ENCODE measurements at regions not wholly inside any gene's neighbourhood (a gene's known extent, or its start where the extent isn't known, plus 50 kb on each side); places are given as distances from the start of the nearest gene placed in this dataset.

- TF ChIP-seq EZH2 (IDR thresholded peaks at IDR 0.05; ENCODE audit: insufficient read depth, poor library complexity, severe bottlenecking) (no peak), EZH2phosphoT487 (IDR thresholded peaks at IDR 0.05; ENCODE audit: insufficient read depth, low read depth) (no peak)
Observed at GRCh38 chr22:47549741-47550340, 787.4 kb downstream of the TBC1D22A start.
